H1 (cell line): ENCODE measurements at regions not wholly inside any gene's neighbourhood (a gene's known extent, or its start where the extent isn't known, plus 50 kb on each side); places are given as distances from the start of the nearest gene placed in this dataset.

Experiments
- ASH2L ChIP-seq: fragments of 200-600, 300-600 bp; sonication (generic); IDR thresholded peaks from one replicate; pipeline ENCODE4 v1.7.1; 2017; ENCODE audit warnings: low read length
- CBX8 ChIP-seq: fragments of 300-800, 300-1000 bp; sonication (generic); IDR thresholded peaks from 2 replicates; pipeline ENCODE4 v1.7.1; 2016; ENCODE audit warnings: low read depth, low read length, borderline replicate concordance
- EGR1 ChIP-seq: IDR thresholded peaks from 2 replicates; pipeline ENCODE4 v1.6.1; 2011; ENCODE audit warnings: low read depth, low read length, borderline replicate concordance
- FOSL1 ChIP-seq: IDR thresholded peaks from 2 replicates; pipeline ENCODE4 v1.6.1; 2011; ENCODE audit warnings: mild to moderate bottlenecking, low read depth, low read length, moderate library complexity; ENCODE audit not compliant: insufficient read depth
- SIRT6 ChIP-seq: IDR thresholded peaks from one replicate; pipeline ENCODE4 v1.7.1; 2012; ENCODE audit warnings: low read length, inconsistent platforms
- TF ChIP-seq, protein P1 (sequence below): fragments of 300-600 bp; sonication (generic); IDR thresholded peaks from 2 replicates; pipeline ENCODE4 v1.7.1; 2012; ENCODE audit warnings: low read length, moderate library complexity, mild to moderate bottlenecking, inconsistent platforms; ENCODE audit not compliant: insufficient replicate concordance
- TF ChIP-seq, protein P2 (sequence below): IDR thresholded peaks from 2 replicates; pipeline ENCODE4 v1.6.1; 2012; ENCODE audit warnings: inconsistent platforms

DNA sequence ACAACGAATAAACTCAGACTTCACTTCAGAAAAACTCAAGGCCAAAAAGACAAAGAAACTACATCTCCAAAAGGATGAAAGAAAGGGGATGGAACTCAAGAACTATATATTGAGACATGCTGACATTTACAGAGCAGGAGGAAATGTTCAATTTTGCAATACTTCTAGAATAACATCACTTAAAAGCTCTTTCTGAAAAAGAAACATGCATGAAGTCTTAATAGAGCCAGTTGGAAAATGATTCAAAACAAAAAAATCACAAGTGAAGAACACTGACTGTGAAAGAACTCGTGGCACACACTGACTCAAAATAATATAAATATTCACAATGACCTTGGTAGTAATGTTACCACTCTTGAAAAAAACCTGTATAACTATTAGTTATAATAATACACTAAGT lies 267.8 kb upstream of the NREP start (continued):
- TF ChIP-seq, protein P1, sequence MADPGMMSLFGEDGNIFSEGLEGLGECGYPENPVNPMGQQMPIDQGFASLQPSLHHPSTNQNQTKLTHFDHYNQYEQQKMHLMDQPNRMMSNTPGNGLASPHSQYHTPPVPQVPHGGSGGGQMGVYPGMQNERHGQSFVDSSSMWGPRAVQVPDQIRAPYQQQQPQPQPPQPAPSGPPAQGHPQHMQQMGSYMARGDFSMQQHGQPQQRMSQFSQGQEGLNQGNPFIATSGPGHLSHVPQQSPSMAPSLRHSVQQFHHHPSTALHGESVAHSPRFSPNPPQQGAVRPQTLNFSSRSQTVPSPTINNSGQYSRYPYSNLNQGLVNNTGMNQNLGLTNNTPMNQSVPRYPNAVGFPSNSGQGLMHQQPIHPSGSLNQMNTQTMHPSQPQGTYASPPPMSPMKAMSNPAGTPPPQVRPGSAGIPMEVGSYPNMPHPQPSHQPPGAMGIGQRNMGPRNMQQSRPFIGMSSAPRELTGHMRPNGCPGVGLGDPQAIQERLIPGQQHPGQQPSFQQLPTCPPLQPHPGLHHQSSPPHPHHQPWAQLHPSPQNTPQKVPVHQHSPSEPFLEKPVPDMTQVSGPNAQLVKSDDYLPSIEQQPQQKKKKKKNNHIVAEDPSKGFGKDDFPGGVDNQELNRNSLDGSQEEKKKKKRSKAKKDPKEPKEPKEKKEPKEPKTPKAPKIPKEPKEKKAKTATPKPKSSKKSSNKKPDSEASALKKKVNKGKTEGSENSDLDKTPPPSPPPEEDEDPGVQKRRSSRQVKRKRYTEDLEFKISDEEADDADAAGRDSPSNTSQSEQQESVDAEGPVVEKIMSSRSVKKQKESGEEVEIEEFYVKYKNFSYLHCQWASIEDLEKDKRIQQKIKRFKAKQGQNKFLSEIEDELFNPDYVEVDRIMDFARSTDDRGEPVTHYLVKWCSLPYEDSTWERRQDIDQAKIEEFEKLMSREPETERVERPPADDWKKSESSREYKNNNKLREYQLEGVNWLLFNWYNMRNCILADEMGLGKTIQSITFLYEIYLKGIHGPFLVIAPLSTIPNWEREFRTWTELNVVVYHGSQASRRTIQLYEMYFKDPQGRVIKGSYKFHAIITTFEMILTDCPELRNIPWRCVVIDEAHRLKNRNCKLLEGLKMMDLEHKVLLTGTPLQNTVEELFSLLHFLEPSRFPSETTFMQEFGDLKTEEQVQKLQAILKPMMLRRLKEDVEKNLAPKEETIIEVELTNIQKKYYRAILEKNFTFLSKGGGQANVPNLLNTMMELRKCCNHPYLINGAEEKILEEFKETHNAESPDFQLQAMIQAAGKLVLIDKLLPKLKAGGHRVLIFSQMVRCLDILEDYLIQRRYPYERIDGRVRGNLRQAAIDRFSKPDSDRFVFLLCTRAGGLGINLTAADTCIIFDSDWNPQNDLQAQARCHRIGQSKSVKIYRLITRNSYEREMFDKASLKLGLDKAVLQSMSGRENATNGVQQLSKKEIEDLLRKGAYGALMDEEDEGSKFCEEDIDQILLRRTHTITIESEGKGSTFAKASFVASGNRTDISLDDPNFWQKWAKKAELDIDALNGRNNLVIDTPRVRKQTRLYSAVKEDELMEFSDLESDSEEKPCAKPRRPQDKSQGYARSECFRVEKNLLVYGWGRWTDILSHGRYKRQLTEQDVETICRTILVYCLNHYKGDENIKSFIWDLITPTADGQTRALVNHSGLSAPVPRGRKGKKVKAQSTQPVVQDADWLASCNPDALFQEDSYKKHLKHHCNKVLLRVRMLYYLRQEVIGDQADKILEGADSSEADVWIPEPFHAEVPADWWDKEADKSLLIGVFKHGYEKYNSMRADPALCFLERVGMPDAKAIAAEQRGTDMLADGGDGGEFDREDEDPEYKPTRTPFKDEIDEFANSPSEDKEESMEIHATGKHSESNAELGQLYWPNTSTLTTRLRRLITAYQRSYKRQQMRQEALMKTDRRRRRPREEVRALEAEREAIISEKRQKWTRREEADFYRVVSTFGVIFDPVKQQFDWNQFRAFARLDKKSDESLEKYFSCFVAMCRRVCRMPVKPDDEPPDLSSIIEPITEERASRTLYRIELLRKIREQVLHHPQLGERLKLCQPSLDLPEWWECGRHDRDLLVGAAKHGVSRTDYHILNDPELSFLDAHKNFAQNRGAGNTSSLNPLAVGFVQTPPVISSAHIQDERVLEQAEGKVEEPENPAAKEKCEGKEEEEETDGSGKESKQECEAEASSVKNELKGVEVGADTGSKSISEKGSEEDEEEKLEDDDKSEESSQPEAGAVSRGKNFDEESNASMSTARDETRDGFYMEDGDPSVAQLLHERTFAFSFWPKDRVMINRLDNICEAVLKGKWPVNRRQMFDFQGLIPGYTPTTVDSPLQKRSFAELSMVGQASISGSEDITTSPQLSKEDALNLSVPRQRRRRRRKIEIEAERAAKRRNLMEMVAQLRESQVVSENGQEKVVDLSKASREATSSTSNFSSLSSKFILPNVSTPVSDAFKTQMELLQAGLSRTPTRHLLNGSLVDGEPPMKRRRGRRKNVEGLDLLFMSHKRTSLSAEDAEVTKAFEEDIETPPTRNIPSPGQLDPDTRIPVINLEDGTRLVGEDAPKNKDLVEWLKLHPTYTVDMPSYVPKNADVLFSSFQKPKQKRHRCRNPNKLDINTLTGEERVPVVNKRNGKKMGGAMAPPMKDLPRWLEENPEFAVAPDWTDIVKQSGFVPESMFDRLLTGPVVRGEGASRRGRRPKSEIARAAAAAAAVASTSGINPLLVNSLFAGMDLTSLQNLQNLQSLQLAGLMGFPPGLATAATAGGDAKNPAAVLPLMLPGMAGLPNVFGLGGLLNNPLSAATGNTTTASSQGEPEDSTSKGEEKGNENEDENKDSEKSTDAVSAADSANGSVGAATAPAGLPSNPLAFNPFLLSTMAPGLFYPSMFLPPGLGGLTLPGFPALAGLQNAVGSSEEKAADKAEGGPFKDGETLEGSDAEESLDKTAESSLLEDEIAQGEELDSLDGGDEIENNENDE = no peak
- TF ChIP-seq, protein P2, sequence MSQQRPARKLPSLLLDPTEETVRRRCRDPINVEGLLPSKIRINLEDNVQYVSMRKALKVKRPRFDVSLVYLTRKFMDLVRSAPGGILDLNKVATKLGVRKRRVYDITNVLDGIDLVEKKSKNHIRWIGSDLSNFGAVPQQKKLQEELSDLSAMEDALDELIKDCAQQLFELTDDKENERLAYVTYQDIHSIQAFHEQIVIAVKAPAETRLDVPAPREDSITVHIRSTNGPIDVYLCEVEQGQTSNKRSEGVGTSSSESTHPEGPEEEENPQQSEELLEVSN = no peak
- no peak for TF ChIP-seq ASH2L
- TF ChIP-seq EGR1 = no peak
- no peak for TF ChIP-seq CBX8
- TF ChIP-seq FOSL1 = no peak
- TF ChIP-seq SIRT6 = no peak
- TF ChIP-seq, all 59 proteins: peak for 0
